Trophoblast cell (in vitro differentiated cells and primary cell): ENCODE measurements at regions not wholly inside any gene's neighbourhood (a gene's known extent, or its start where the extent isn't known, plus 50 kb on each side); places are given as distances from the start of the nearest gene placed in this dataset.

Experiments used
- DNase-seq, 2 donors: peaks; one replicate each; pipeline ENCODE4 v3.0.0-alpha.2; 2016
- H2AFZ ChIP-seq: 2 replicates; pipeline ENCODE4 v1.6.1; 2013; ENCODE audit warnings: low read length, moderate library complexity, mild to moderate bottlenecking; ENCODE audit not compliant: insufficient read depth, poor library complexity
- H2AK5ac ChIP-seq: 2 replicates; pipeline ENCODE4 v1.6.1; 2013; ENCODE audit warnings: mild to moderate bottlenecking, low read length
- H2BK120ac ChIP-seq: 2 replicates; pipeline ENCODE4 v1.6.1; 2013; ENCODE audit warnings: low read length, mild to moderate bottlenecking, moderate library complexity; ENCODE audit not compliant: insufficient read depth, poor library complexity
- H2BK12ac ChIP-seq: 2 replicates; pipeline ENCODE4 v1.6.1; 2013; ENCODE audit warnings: mild to moderate bottlenecking, low read length, moderate library complexity
- H2BK5ac ChIP-seq: 2 replicates; pipeline ENCODE4 v1.6.1; 2013; ENCODE audit warnings: low read length, low read depth, moderate library complexity, mild to moderate bottlenecking; ENCODE audit not compliant: poor library complexity
- H3K14ac ChIP-seq: 2 replicates; pipeline ENCODE4 v1.6.1; 2013; ENCODE audit warnings: mild to moderate bottlenecking, low read length
- H3K18ac ChIP-seq: 2 replicates; pipeline ENCODE4 v1.6.1; 2013; ENCODE audit warnings: mild to moderate bottlenecking, low read length
- H3K23ac ChIP-seq: 2 replicates; pipeline ENCODE4 v1.6.1; 2013; ENCODE audit warnings: low read length
- H3K27ac ChIP-seq: 2 replicates; pipeline ENCODE4 v1.5.1; 2013; ENCODE audit warnings: low read depth, mild to moderate bottlenecking, inconsistent platforms, low read length, moderate library complexity
- H3K27me3 ChIP-seq: 2 replicates; pipeline ENCODE4 v1.6.1; 2013; ENCODE audit warnings: inconsistent platforms, mild to moderate bottlenecking, low read length, moderate library complexity; ENCODE audit not compliant: insufficient read depth
- H3K36me3 ChIP-seq, 2 experiments: 1 replicate in 1 of 2; 2 replicates in 1 of 2; pipeline ENCODE4 v1.6.1; 2013; ENCODE audit warnings: low read length in 2 of 2, mild to moderate bottlenecking in 2 of 2, moderate library complexity in 1 of 2; ENCODE audit not compliant: insufficient read depth in 2 of 2, control insufficient read depth in 1 of 2
- H3K4ac ChIP-seq: 2 replicates; pipeline ENCODE4 v1.6.1; 2013; ENCODE audit warnings: low read depth, mild to moderate bottlenecking, low read length, moderate library complexity
- H3K4me1 ChIP-seq, 2 experiments: 1 replicate in 1 of 2; 2 replicates in 1 of 2; pipeline ENCODE4 v1.6.1; 2013; ENCODE audit warnings: low read length in 2 of 2, mild to moderate bottlenecking in 2 of 2, moderate library complexity in 1 of 2; ENCODE audit not compliant: insufficient read depth in 2 of 2, control insufficient read depth in 1 of 2
- H3K4me2 ChIP-seq: 2 replicates; pipeline ENCODE4 v1.6.1; 2013; ENCODE audit warnings: inconsistent platforms, mild to moderate bottlenecking, low read length, moderate library complexity
- H3K4me3 ChIP-seq: 2 replicates; pipeline ENCODE4 v1.5.1; 2013; ENCODE audit warnings: mild to moderate bottlenecking, low read depth, low read length, inconsistent platforms
- H3K79me1 ChIP-seq: one replicate; pipeline ENCODE4 v1.6.1; 2013; ENCODE audit warnings: low read length
- H3K79me2 ChIP-seq: 2 replicates; pipeline ENCODE4 v1.6.1; 2013; ENCODE audit warnings: low read length, mild to moderate bottlenecking; ENCODE audit not compliant: control insufficient read depth, insufficient read depth, poor library complexity
- H3K9ac ChIP-seq: 2 replicates; pipeline ENCODE4 v1.6.1; 2013; ENCODE audit warnings: mild to moderate bottlenecking, low read length
- H3K9me3 ChIP-seq: 2 replicates; pipeline ENCODE4 v1.6.1; 2013; ENCODE audit warnings: low read depth, mild to moderate bottlenecking, control low read depth, inconsistent platforms, low read length; ENCODE audit not compliant: insufficient read depth
- H4K12ac ChIP-seq: 2 replicates; pipeline ENCODE4 v1.6.1; 2013; ENCODE audit warnings: low read depth, mild to moderate bottlenecking, low read length, moderate library complexity
- H4K8ac ChIP-seq: 2 replicates; pipeline ENCODE4 v1.6.1; 2013; ENCODE audit warnings: low read depth, mild to moderate bottlenecking, low read length, moderate library complexity
- H4K91ac ChIP-seq: one replicate; pipeline ENCODE4 v1.6.1; 2013; ENCODE audit warnings: low read depth, mild to moderate bottlenecking, low read length, moderate library complexity
- WGBS: extraction: QIAGEN DNeasy Blood & Tissue Kit; methylation state at CpG from one replicate; pipeline ENCODE4 v1.1.7; 2013; ENCODE audit warnings: missing lambda C conversion rate; ENCODE audit not compliant: insufficient read length, insufficient coverage; ENCODE audit errors: extremely low coverage; 5-methylcytosine and 5-hydroxymethylcytosine counted together

DNA sequence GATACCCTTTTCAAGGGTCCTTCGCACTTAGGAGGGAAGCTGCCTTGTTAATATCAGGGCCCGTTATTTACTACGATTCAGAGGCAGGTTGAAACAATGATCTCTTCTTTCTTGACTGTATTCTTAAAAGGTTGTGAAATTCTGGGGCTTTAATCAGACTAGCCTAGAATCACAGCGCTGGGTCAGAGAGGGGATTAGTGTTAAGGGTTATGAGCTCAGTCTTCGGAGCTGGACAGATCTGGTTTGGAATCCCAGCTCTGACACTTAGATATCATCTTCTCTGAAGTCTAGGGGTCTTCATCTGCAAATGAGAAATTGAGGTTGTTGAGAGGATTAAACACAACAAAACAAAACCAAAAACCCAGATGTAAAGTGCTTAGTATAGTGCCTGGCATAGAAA is 77.4 kb downstream of the CD83 start:
- Histone ChIP-seq H3K14ac (no peak overlapping the region), H3K4me2 (no peak overlapping the region), H3K36me3 (no peaks in the 10 kb centered on the region), H3K9ac (no peak overlapping the region), H3K79me2 (no peaks in the 10 kb centered on the region), H2AK5ac (no peak overlapping the region), H2BK5ac (no peak overlapping the region), H3K9me3 (no peaks in the 10 kb centered on the region), H3K4ac (no peak overlapping the region), H3K27me3 (no peaks in the 10 kb centered on the region), H4K12ac (no peak overlapping the region), H3K4me3 (no peak overlapping the region), H3K79me1 (no peaks in the 10 kb centered on the region), H3K4me1 (no peaks in the 10 kb centered on the region), H2BK12ac (no peak overlapping the region), H3K27ac (no peak overlapping the region), H3K23ac (no peak overlapping the region), H4K91ac (no peak overlapping the region), H2BK120ac (no peak overlapping the region), H4K8ac (no peak overlapping the region), H3K18ac (no peak overlapping the region), H2AFZ (no peak overlapping the region)
- no peak for DNase-seq
- no CpG with 5 or more reads among the region's 5 CpGs for WGBS

DNA sequence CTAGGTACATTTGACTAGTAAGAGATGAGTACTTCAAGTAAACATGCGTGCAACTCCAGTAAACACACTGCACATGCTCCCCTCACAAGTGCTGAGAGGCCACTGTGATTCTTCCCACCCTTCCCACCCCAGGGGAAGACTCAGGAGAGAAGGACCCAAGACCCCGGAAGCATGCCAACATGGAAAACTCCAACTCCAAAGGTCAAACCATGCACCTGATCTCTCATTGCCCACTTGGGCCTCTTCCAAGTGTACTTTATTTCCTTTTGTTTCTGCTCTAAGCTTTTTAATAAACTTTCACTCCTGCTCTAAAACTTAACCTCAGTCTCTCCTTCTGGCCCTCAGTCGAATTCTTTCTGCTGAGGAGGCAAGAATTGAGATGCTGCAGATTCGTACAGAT is 78.5 kb downstream of the CD83 start:
- Histone ChIP-seq H3K79me2 (no peaks in the 10 kb centered on the region), H3K9me3 (no peaks in the 10 kb centered on the region), H3K36me3 (no peaks in the 10 kb centered on the region), H3K4me2 (no peak overlapping the region), H3K4ac (no peak overlapping the region), H3K4me1 (no peaks in the 10 kb centered on the region), H2BK120ac (no peak overlapping the region), H2BK5ac (no peak overlapping the region), H3K27me3 (no peaks in the 10 kb centered on the region), H2BK12ac (no peak overlapping the region), H3K14ac (no peak overlapping the region), H3K9ac (no peak overlapping the region), H4K91ac (no peak overlapping the region), H3K4me3 (no peak overlapping the region), H3K23ac (no peak overlapping the region), H2AFZ (no peak overlapping the region), H4K8ac (no peak overlapping the region), H3K18ac (no peak overlapping the region), H3K27ac (no peak overlapping the region), H3K79me1 (no peaks in the 10 kb centered on the region), H4K12ac (no peak overlapping the region), H2AK5ac (no peak overlapping the region)
- no peak for DNase-seq
- no CpG with 5 or more reads among the region's 4 CpGs for WGBS

DNA sequence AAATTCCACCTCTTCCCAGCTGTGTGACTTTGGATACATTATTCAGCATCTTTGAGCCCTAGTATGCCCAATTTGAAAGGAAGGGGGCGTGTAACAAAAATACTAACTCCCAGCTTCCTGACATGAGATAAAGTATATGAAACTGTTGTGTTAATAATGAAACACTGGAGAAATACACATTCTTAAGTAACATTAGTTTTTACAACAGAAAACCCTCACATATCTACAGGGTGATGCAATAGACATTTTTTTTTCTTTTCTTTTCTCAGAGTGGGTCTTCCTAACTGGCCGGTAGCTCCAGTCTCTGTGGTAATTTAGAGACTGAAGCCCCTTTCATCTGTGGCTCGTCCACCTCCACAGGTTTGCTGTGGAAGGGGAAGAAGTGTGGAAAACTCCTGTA is 79.5 kb downstream of the CD83 start:
- Histone ChIP-seq H2BK120ac (no peak overlapping the region), H3K18ac (no peak overlapping the region), H2BK12ac (no peak overlapping the region), H3K36me3 (no peaks in the 10 kb centered on the region), H3K79me2 (no peaks in the 10 kb centered on the region), H3K4me1 (no peaks in the 10 kb centered on the region), H3K9me3 (no peaks in the 10 kb centered on the region), H3K4me2 (no peak overlapping the region), H3K27ac (no peak overlapping the region), H3K23ac (no peak overlapping the region), H2AK5ac (no peak overlapping the region), H3K27me3 (no peaks in the 10 kb centered on the region), H3K4ac (no peak overlapping the region), H4K91ac (no peak overlapping the region), H3K79me1 (no peaks in the 10 kb centered on the region), H2AFZ (no peak overlapping the region), H3K4me3 (no peak overlapping the region), H4K8ac (no peak overlapping the region), H3K9ac (no peak overlapping the region), H4K12ac (no peak overlapping the region), H2BK5ac (no peak overlapping the region), H3K14ac (no peak overlapping the region)
- no CpG with 5 or more reads among the region's 3 CpGs for WGBS
- peak in 1 of 2 donors; percentile 7 for DNase-seq

DNA sequence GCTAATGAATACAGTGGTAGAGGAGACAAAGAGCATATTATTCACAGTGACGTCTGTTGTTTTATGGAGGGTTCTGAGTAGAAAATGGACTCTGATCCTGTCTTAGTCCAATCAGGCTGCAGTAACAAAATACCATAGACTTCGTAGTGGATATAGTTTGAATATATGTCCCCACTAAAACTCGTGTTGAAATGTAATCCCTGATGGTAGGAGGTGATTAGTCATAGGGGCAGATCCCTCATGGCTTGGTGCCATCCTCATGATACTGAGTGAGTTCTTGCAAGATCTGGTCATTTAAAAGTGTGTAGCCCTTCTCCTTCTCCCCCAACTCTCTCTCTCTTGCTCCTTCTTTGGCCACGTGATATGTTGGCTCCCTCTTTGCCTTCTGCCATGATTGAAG is 82.5 kb downstream of the CD83 start:
- H2BK120ac ChIP-seq, result no peak overlapping the region
- H3K4me1 ChIP-seq, result no peaks in the 10 kb centered on the region
- H3K79me2 ChIP-seq, result no peaks in the 10 kb centered on the region
- H4K91ac ChIP-seq, result no peak overlapping the region
- no peak overlapping the region for H2AFZ ChIP-seq
- no peak overlapping the region for H3K23ac ChIP-seq
- H3K4me3 ChIP-seq, result no peak overlapping the region
- H3K18ac ChIP-seq, result no peak overlapping the region
- H2BK12ac ChIP-seq, result no peak overlapping the region
- no peaks in the 10 kb centered on the region for H3K36me3 ChIP-seq
- H3K4ac ChIP-seq, result no peak overlapping the region
- H4K8ac ChIP-seq, result no peak overlapping the region
- H3K27ac ChIP-seq, result no peak overlapping the region
- no peaks in the 10 kb centered on the region for H3K27me3 ChIP-seq
- H3K9ac ChIP-seq, result no peak overlapping the region
- no peak for DNase-seq
- H2AK5ac ChIP-seq, result no peak overlapping the region
- WGBS, result no CpG with 5 or more reads among the region's 4 CpGs
- H4K12ac ChIP-seq, result no peak overlapping the region
- H2BK5ac ChIP-seq, result no peak overlapping the region
- no peak overlapping the region for H3K4me2 ChIP-seq
- no peaks in the 10 kb centered on the region for H3K79me1 ChIP-seq
- H3K9me3 ChIP-seq, result no peaks in the 10 kb centered on the region
- H3K14ac ChIP-seq, result no peak overlapping the region
